ENCODE measurements at regions not wholly inside any gene's neighbourhood (a gene's known extent, or its start where the extent isn't known, plus 50 kb on each side); places are given as distances from the start of the nearest gene placed in this dataset.

DNA sequence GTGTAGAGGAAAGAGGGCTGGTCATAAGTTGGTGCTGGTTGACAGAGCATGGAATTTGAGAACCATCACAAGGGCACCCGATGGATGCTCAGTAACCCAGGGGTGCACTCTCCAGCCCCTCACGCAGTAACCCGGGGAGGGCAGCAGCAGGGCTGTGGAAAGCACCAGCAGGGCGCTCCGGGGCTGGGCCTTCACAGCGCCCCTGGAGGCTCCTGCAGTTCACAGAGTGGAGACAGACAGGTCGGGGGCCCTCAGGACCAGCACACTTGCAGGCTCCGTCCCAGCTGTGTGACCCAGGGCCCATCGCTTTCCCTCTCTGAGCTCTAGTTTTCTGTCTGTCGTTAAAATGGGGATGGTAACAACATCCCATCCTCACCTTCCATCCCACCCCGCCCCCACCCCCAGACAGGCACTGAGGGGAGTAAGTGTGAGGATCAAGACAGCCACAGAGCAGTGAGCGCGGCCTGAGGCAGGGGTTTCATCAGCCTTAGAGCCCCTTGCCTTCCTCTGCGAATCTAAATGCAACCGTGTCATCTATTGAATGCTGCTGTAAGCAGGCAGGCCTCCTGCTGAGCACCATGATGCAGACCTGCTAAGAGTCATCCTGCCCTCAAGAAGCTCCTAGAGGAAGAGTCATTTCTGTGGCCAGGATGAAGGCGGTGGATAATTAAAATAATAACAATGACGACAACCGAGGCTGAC is 90.2 kb upstream of the LINGO1 start:
- ATAC-seq (ENCODE audit: low read depth): no peak
- H3K4me3 ChIP-seq (ENCODE audit: severe bottlenecking): no peak overlapping the region
- DNase-seq (ENCODE audit: low spot score): no peak
- no peaks in the 10 kb centered on the region for H3K9me3 ChIP-seq (ENCODE audit: severe bottlenecking)
- no peaks in the 10 kb centered on the region for H3K4me1 ChIP-seq (ENCODE audit: insufficient read depth, poor library complexity, severe bottlenecking)
- no peaks in the 10 kb centered on the region for H3K36me3 ChIP-seq (ENCODE audit: low read depth)
- H3K27me3 ChIP-seq (ENCODE audit: insufficient read depth, poor library complexity, severe bottlenecking): no peaks in the 10 kb centered on the region
- H3K27ac ChIP-seq (ENCODE audit: poor library complexity, severe bottlenecking): no peak overlapping the region
- TF ChIP-seq, protein P1, sequence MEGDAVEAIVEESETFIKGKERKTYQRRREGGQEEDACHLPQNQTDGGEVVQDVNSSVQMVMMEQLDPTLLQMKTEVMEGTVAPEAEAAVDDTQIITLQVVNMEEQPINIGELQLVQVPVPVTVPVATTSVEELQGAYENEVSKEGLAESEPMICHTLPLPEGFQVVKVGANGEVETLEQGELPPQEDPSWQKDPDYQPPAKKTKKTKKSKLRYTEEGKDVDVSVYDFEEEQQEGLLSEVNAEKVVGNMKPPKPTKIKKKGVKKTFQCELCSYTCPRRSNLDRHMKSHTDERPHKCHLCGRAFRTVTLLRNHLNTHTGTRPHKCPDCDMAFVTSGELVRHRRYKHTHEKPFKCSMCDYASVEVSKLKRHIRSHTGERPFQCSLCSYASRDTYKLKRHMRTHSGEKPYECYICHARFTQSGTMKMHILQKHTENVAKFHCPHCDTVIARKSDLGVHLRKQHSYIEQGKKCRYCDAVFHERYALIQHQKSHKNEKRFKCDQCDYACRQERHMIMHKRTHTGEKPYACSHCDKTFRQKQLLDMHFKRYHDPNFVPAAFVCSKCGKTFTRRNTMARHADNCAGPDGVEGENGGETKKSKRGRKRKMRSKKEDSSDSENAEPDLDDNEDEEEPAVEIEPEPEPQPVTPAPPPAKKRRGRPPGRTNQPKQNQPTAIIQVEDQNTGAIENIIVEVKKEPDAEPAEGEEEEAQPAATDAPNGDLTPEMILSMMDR (IDR thresholded peaks at IDR 0.05; ENCODE audit: poor library complexity, severe bottlenecking): no peak

DNA sequence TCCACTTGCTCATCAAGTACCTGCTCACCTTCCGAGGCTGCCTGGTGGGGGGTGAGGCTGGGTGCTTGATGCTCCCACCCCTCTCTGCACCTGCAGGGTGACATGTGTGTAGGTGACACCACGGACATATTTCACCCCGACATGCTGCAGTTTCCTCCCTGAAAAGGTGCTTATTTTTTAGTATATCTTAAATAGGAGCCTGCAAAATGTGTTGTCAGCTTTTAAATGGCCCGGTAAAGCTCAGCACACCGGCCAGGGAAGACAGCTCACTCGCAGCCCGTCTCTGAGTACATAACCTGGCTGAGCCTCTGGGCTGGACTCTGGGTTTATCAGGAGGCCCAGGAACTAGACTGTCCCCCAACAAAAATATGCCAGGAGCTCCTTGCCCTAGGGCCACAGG is 89.3 kb upstream of the LINGO1 start:
- no peaks in the 10 kb centered on the region for H3K4me1 ChIP-seq (ENCODE audit: insufficient read depth, poor library complexity, severe bottlenecking)
- no peak overlapping the region for H3K4me3 ChIP-seq (ENCODE audit: severe bottlenecking)
- no peaks in the 10 kb centered on the region for H3K9me3 ChIP-seq (ENCODE audit: severe bottlenecking)
- H3K36me3 ChIP-seq (ENCODE audit: low read depth): no peaks in the 10 kb centered on the region
- DNase-seq (ENCODE audit: low spot score) (no peak), ATAC-seq (ENCODE audit: low read depth) (no peak)
- H3K27me3 ChIP-seq (ENCODE audit: insufficient read depth, poor library complexity, severe bottlenecking): no peaks in the 10 kb centered on the region
- H3K27ac ChIP-seq (ENCODE audit: poor library complexity, severe bottlenecking): no peak overlapping the region
- TF ChIP-seq, protein P1 (IDR thresholded peaks at IDR 0.05; ENCODE audit: poor library complexity, severe bottlenecking): no peak

DNA sequence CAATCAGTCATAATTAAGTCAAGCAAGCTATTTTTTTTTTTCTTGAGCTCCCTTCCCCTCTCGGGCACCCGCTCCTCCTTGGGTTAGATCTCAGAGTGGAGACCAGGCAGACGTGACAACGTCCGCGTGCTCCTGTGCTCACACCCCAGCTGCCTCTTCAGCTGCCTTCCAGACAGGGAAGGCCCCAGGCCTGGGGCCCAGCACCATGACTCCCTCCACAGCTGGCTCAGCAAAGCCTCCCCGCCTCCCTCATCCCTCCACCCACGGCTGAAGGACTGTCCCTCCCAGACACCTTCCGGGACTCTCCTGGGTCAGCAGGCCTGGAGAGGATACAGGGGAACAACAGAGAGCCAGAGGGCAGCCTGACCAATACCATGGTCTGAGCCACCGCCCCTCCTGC is 87.9 kb upstream of the LINGO1 start:
- Histone ChIP-seq H3K9me3 (ENCODE audit: severe bottlenecking) (no peaks in the 10 kb centered on the region), H3K27ac (ENCODE audit: poor library complexity, severe bottlenecking) (no peak overlapping the region), H3K27me3 (ENCODE audit: insufficient read depth, poor library complexity, severe bottlenecking) (no peaks in the 10 kb centered on the region), H3K4me1 (ENCODE audit: insufficient read depth, poor library complexity, severe bottlenecking) (no peaks in the 10 kb centered on the region), H3K36me3 (ENCODE audit: low read depth) (no peaks in the 10 kb centered on the region), H3K4me3 (ENCODE audit: severe bottlenecking) (no peak overlapping the region)
- DNase-seq (ENCODE audit: low spot score): no peak
- ATAC-seq (ENCODE audit: low read depth): no peak
- TF ChIP-seq, protein P1 (IDR thresholded peaks at IDR 0.05; ENCODE audit: poor library complexity, severe bottlenecking): no peak

DNA sequence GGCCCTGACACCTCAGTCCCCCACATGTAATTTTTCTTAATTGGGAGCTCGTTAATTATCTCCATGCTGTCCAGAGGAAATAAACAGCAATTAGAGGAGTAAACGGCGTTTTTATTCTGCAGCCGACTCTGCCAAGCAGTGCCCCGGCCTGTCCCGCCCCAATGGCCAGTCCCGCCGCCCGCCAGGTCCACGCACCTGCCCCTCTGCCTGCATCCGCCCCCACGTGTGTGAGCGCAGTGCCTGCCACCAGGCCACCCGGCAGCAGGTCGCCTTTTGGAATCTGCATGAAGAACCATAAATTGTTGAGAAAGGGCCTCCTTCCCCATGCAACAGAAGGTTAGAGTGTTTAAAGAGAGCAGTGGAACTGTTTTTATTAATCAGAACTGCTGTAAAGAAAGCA is 87.5 kb upstream of the LINGO1 start:
- DNase-seq (ENCODE audit: low spot score) (no peak), ATAC-seq (ENCODE audit: low read depth) (no peak)
- Histone ChIP-seq H3K27me3 (ENCODE audit: insufficient read depth, poor library complexity, severe bottlenecking) (no peaks in the 10 kb centered on the region), H3K4me3 (ENCODE audit: severe bottlenecking) (no peak overlapping the region), H3K27ac (ENCODE audit: poor library complexity, severe bottlenecking) (no peak overlapping the region), H3K4me1 (ENCODE audit: insufficient read depth, poor library complexity, severe bottlenecking) (no peaks in the 10 kb centered on the region), H3K36me3 (ENCODE audit: low read depth) (no peaks in the 10 kb centered on the region), H3K9me3 (ENCODE audit: severe bottlenecking) (no peaks in the 10 kb centered on the region)
- TF ChIP-seq, protein P1 (IDR thresholded peaks at IDR 0.05; ENCODE audit: poor library complexity, severe bottlenecking): no peak

DNA sequence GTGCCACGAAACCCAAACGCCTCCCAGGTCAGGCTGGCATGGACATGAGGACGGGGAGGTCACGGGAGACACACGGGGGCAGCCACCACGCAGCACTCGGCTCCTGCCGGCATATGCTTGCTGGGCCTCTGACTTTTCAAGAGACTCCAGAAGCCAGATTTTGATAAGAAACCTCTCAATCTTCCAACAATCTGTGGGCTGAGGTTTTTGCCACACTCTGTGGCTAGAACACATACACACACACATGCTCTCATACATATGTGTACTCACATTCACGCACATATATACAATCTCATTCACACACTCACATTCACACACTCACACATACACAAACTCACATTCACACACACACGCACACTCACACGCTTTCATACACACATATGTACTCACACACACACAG is 86.7 kb upstream of the LINGO1 start:
- TF ChIP-seq, protein P1 (IDR thresholded peaks at IDR 0.05; ENCODE audit: poor library complexity, severe bottlenecking): no peak
- DNase-seq (ENCODE audit: low spot score) (no peak), ATAC-seq (ENCODE audit: low read depth) (no peak)
- no peak overlapping the region for H3K4me3 ChIP-seq (ENCODE audit: severe bottlenecking)
- no peaks in the 10 kb centered on the region for H3K4me1 ChIP-seq (ENCODE audit: insufficient read depth, poor library complexity, severe bottlenecking)
- H3K27ac ChIP-seq (ENCODE audit: poor library complexity, severe bottlenecking): no peak overlapping the region
- no peaks in the 10 kb centered on the region for H3K9me3 ChIP-seq (ENCODE audit: severe bottlenecking)
- no peaks in the 10 kb centered on the region for H3K36me3 ChIP-seq (ENCODE audit: low read depth)
- H3K27me3 ChIP-seq (ENCODE audit: insufficient read depth, poor library complexity, severe bottlenecking): no peaks in the 10 kb centered on the region

All from RWPE2 (cell line).